Peyer's patch (tissue), 4 donors: ENCODE measurements at regions not wholly inside any gene's neighbourhood (a gene's known extent, or its start where the extent isn't known, plus 50 kb on each side); places are given as distances from the start of the nearest gene placed in this dataset.

Source experiments
- DNase-seq, 3 donors: peaks; one replicate each; pipeline ENCODE4 v3.0.0-alpha.2; 2017 to 2019
- H3K27ac ChIP-seq, 4 donors: fragments of 200-600 bp; sonication (generic); one replicate each; pipeline ENCODE4 v1.5.1; 2016 to 2019
- H3K27me3 ChIP-seq, 2 donors: fragments of 200-600 bp; sonication (generic); one replicate each; pipeline ENCODE4 v1.5.1; 2019
- H3K36me3 ChIP-seq, 3 donors: fragments of 200-600 bp; sonication (generic); one replicate each; pipeline ENCODE4 v1.5.1; 2016 to 2019
- H3K4me1 ChIP-seq, 4 donors: fragments of 200-600 bp; sonication (generic); one replicate each; pipeline ENCODE4 v1.5.1; 2016 to 2019
- H3K4me3 ChIP-seq, 4 donors: fragments of 200-600 bp; sonication (generic); 1 replicate in 3 of 4; 2 replicates in 1 of 4; pipeline ENCODE4 v1.5.1; 2016 to 2019; ENCODE audit warnings: mild to moderate bottlenecking in 1 of 4
- H3K9me3 ChIP-seq, 4 donors: fragments of 200-600 bp; sonication (generic); one replicate each; pipeline ENCODE4 v1.5.1; 2016 to 2019; ENCODE audit warnings: mild to moderate bottlenecking in 1 of 4
- CTCF ChIP-seq, 6 experiments: fragments of 450-650 bp in 4 of 6; fragments of 200-600 bp in 2 of 6; sonication (generic) in 1 of 6; IDR thresholded peaks; one replicate each; pipeline ENCODE4 v1.5.1; 2017 to 2019; ENCODE audit warnings: antibody characterized with exemption in 6 of 6, mild to moderate bottlenecking in 3 of 6, moderate library complexity in 1 of 6
- POLR2A ChIP-seq, 2 donors: fragments of 450-650 bp; IDR thresholded peaks; one replicate each; pipeline ENCODE4 v1.5.1; 2017; ENCODE audit warnings: antibody characterized with exemption in 2 of 2, mild to moderate bottlenecking in 2 of 2, moderate library complexity in 2 of 2

GRCh38 chr9:120197605-120198004 is 382.4 kb downstream of the CDK5RAP2 start:
- Histone ChIP-seq H3K27me3 (no peaks in the 10 kb centered on the region), H3K4me1 (no peaks in the 10 kb centered on the region), H3K4me3 (no peak overlapping the region), H3K27ac (no peak overlapping the region), H3K36me3 (no peaks in the 10 kb centered on the region), H3K9me3 (no peaks in the 10 kb centered on the region)
- DNase-seq: no peak
- TF ChIP-seq CTCF (IDR thresholded peaks at IDR 0.05): no peak
- TF ChIP-seq POLR2A (IDR thresholded peaks at IDR 0.05): no peak

- no peak overlapping the region for H3K27ac ChIP-seq
- no peaks in the 10 kb centered on the region for H3K36me3 ChIP-seq
- H3K4me1 ChIP-seq: no peaks in the 10 kb centered on the region
- no peak for TF ChIP-seq CTCF (IDR thresholded peaks at IDR 0.05)
- no peak for TF ChIP-seq POLR2A (IDR thresholded peaks at IDR 0.05)
- no peaks in the 10 kb centered on the region for H3K9me3 ChIP-seq
- DNase-seq: no peak
- H3K27me3 ChIP-seq: no peaks in the 10 kb centered on the region
- H3K4me3 ChIP-seq: no peak overlapping the region
Observed at GRCh38 chr9:120191141-120191540, 388.8 kb downstream of the CDK5RAP2 start.

- Histone ChIP-seq H3K4me3 (no peak overlapping the region), H3K27me3 (no peaks in the 10 kb centered on the region), H3K9me3 (no peaks in the 10 kb centered on the region), H3K36me3 (no peaks in the 10 kb centered on the region), H3K27ac (no peak overlapping the region), H3K4me1 (no peaks in the 10 kb centered on the region)
- no peak for DNase-seq
- TF ChIP-seq POLR2A (IDR thresholded peaks at IDR 0.05): no peak
- no peak for TF ChIP-seq CTCF (IDR thresholded peaks at IDR 0.05)
Observed at GRCh38 chr9:120187758-120188157, 392.2 kb downstream of the CDK5RAP2 start.

GRCh38 chr9:120186276-120186675 is 393.7 kb downstream of the CDK5RAP2 start:
- TF ChIP-seq POLR2A (IDR thresholded peaks at IDR 0.05): no peak
- no peaks in the 10 kb centered on the region for H3K4me1 ChIP-seq
- H3K27ac ChIP-seq: no peak overlapping the region

GRCh38 chr9:120184266-120184665 is 395.7 kb downstream of the CDK5RAP2 start:
- no peak for TF ChIP-seq POLR2A (IDR thresholded peaks at IDR 0.05)
- TF ChIP-seq CTCF (IDR thresholded peaks at IDR 0.05): no peak
- no peak for DNase-seq
- no peak overlapping the region for H3K4me3 ChIP-seq
- no peaks in the 10 kb centered on the region for H3K9me3 ChIP-seq
- no peaks in the 10 kb centered on the region for H3K27me3 ChIP-seq
- no peaks in the 10 kb centered on the region for H3K4me1 ChIP-seq
- no peak overlapping the region for H3K27ac ChIP-seq
- no peaks in the 10 kb centered on the region for H3K36me3 ChIP-seq

More at GRCh38 chr9:120186276-120186675, 393.7 kb downstream of the CDK5RAP2 start:
- H3K9me3 ChIP-seq: no peaks in the 10 kb centered on the region
- H3K27me3 ChIP-seq: no peaks in the 10 kb centered on the region
- no peak overlapping the region for H3K4me3 ChIP-seq
- DNase-seq: no peak
- no peaks in the 10 kb centered on the region for H3K36me3 ChIP-seq

- H3K36me3 ChIP-seq: no peaks in the 10 kb centered on the region
- no peak overlapping the region for H3K27ac ChIP-seq
- H3K9me3 ChIP-seq: no peaks in the 10 kb centered on the region
- TF ChIP-seq POLR2A (IDR thresholded peaks at IDR 0.05) (no peak), CTCF (IDR thresholded peaks at IDR 0.05) (no peak)
- H3K4me1 ChIP-seq: no peaks in the 10 kb centered on the region
- no peak for DNase-seq
- H3K4me3 ChIP-seq: no peak overlapping the region
- H3K27me3 ChIP-seq: no peaks in the 10 kb centered on the region
Observed at GRCh38 chr9:120183615-120184014, 396.4 kb downstream of the CDK5RAP2 start.
